GM19452 (cell line): ENCODE measurements at regions not wholly inside any gene's neighbourhood (a gene's known extent, or its start where the extent isn't known, plus 50 kb on each side); places are given as distances from the start of the nearest gene placed in this dataset.
"Not testable (repeated sequence)": the region's sequence is repeated elsewhere in the genome, so short reads cannot be mapped to it uniquely, and the experiment has no call there.

ENCODE experiments used
- ATAC-seq: cut with Tn5 transposase; IDR thresholded peaks from one replicate; pipeline ENCODE4 v1.9.1; 2021; ENCODE audit not compliant: unreplicated experiment

DNA sequence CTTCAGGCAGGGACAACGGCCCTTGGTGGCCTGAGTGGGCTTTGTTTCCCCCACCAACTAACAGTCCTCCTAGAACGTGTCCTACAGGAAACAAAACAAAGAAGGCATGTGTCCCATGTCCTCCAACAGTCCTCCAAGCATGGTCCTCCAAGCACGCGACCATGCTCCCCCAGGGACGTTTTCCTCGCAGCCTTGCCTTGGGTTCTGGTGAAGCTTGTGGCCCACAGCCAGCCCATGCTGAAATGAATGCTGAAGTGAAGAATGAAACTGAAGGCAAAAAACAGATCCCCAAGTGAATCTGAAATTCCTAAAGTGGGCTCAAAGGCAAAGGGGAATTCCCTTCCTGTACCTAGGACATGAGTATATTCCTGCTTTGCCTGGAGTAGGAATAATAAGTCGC lies 176.6 kb downstream of the JCAD start:
- no peak for ATAC-seq

- ATAC-seq, result no peak
These were observed 177.6 kb downstream of the JCAD start for GRCh38 chr10:29881811-29882210.

GRCh38 chr10:29881336-29881771 lies 178.0 kb downstream of the JCAD start:
- ATAC-seq, result no peak

- no peak for ATAC-seq
These were observed 178.5 kb downstream of the JCAD start for GRCh38 chr10:29880856-29881255.

DNA sequence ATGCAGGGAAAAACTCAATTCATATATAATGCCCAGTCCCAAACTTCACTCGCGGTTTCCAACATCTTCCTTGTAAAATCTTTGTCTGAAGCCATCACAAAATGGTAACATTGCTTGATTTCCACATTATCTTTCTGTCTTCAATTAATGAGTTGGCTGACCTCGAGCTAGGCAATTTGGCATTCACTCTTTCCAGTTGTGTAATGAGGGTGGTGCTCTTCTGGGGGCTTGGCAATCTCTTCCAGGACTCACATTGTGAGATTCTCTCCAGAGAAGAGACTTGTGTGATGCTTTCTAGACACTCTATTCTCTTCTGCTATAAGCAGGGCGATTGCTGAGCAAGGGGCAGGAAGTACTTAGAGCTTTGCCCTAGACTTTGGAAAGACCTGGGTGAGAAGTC lies 179.5 kb downstream of the JCAD start:
- ATAC-seq, result no peak

DNA sequence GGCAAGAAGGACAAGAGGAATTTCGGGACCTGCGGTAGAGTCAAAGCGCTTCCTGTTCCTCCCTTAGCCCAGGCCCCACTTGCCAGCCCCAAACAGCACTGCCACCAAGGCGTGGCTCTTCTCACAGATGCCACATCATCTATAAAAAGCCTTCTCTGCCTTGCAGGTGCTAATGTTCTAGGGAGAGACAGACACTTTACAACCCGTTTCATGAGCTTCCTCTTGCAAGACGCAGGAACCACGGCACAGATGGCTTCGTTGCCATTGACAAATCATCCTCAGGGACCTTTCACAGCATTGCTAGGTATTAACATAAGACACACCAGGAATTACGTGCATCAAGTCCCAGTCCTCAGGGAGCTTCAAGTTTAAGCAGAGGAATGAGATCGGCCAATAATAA lies 180.9 kb downstream of the JCAD start:
- no peak for ATAC-seq

DNA sequence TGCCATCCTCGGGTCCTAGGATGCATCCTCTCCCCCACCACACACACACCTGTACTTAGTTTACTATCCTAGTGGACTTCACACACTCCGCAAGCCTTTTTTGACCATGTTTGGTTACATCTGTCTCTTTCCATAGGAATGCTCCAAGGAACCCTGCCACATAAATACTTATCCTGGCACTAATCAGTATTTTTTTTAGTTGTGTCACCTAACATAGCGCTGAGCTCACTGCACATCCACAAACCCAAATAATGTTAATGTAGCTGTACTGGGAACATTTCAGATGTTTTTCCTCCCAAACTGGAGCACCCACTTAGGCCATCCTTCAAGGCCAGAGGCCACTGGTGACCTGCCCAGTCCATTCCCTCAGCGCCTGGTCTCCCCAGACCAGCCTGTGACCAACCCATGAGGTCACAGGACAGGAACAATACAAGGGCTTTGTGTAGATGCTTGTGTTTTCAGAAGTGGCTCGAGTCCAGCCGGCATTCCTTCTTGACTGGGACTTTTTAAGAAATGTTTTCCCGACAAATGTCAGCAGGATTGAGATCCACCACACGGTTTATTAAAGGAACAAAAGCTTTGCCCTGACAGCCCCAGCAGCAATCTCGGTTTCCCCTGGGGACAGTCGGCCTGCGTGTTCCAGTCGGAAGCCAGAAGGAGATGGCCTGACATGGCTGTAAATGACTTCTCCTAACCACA lies 181.4 kb downstream of the JCAD start:
- ATAC-seq, result no peak

GRCh38 chr10:29876008-29876555 lies 183.3 kb downstream of the JCAD start:
- ATAC-seq, result no peak

- no peak for ATAC-seq
These were observed 184.6 kb downstream of the JCAD start for GRCh38 chr10:29874606-29875269.

DNA sequence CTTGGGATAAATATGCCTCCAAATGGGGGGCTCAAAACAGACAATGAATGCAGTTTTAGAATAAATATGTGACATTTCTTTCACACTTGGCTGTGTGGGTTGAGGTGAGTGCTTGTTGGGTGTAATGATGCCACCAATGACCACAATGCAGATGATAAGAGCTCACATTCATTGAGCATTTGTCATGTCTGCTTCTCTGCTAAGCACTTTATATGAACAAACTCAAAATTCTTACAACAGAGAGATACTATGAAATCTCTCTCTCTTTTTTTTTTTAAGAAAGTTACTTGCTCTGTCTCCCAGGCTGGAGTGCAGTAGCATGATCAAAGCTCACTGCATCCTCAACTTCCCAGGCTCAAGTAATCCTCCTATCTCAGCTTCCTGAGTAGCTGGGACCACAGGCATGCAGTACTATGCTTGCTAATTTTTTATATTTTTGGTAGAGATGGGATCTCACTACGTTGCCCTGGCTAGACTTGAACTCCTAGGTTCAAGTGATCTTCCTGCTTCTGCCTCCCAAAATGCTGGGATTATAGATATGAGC lies 185.4 kb downstream of the JCAD start:
- no peak for ATAC-seq

GRCh38 chr10:29870522-29871044 lies 188.8 kb downstream of the JCAD start:
- no peak for ATAC-seq

- no peak for ATAC-seq
These were observed 189.8 kb downstream of the JCAD start for GRCh38 chr10:29869593-29869992.

- no peak for ATAC-seq
These were observed 193.0 kb downstream of the JCAD start for GRCh38 chr10:29866356-29866755.

DNA sequence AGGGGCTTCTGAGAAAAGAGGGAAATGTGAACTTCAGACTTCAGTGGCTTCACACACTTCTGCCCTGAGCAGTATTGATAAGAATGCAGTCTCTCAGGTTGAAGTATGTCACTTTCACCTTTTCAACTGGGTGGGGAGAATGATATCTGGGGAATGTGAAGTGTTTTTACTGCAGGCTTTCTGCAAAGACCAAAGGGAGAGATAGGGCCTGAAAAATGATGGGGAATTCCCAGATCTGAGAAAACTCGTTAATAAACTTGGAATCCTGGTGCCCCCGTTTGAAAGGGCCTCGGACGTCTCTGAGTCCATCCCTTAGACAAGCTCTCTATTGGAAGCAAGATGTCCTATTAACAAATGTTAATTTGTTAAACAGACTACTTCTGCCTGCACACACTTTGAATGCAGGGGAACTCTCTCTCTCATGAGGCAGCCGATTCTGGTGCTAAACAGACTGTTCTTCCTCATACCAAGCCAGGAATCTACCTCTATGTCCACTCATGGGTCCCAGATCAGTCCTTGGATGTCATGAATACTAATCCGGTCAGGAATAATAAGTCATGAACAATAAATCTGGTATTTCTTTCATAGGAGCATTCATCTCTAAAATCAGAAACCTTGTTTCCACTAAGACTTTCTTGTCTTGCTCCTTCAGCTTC lies 193.6 kb downstream of the JCAD start:
- no peak for ATAC-seq

DNA sequence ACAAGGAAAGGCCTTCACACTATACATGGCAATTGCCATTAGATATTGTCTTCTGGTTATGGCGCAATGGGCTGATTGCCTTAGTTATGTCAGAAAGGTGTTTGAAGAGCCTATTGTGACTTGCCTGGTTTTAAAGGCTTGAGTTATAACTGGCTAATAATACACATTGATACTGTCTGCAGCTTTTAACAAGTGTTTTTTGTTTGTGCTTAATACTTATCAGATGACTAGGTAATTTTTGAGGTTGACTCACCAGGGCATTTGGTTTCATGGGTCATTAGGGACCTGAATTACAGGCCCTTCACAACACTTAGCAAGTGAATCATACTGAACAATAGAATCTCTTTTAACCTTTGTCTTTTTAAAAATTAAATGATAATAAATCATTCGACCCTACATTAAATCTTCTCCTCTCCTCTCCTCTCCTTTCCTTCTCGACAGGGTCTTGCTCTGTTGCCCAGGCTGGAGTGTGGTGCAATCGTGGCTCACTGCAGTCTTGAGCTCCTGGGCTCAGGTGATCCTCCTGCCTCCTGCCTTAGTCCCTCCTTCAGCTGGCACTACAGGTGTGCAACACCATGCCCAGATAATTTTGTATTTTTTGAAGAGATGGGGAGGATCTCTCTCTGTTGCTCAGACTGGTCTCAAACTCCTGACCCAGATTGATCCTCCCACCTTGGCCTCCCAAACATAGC lies 196.3 kb downstream of the JCAD start:
- ATAC-seq, result no peak

DNA sequence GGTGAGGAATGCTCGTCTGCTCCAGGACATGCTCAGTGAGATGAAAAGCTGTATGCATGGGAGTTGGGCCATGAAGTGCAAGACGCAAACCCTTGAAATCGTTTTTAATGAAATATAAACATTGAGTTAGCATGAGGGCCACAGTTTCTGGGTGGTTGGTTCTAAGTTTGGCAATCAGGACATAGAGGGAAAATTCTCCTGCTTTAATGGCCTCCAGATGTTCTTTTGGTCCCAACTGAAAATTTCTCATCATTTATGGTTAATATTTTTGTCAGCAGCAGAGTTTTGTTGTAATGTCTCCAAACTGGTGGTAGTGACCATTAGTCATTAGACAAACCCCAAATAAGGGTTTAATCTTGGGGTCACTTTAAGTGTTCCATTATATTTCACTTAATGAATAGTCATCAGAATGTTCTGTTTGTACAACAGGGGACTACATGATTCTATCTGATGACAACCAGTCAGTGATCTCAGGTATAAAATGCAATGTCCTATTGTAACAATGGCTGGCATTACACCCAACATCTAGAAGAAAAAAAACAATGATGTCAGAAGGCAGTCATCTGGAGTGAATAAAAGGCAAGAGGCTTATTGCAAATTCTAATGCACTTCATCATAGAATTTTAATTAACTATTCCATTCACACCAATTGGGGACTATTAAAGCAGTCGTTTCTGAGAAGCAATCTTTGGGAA lies 197.4 kb downstream of the JCAD start:
- ATAC-seq, result no peak

DNA sequence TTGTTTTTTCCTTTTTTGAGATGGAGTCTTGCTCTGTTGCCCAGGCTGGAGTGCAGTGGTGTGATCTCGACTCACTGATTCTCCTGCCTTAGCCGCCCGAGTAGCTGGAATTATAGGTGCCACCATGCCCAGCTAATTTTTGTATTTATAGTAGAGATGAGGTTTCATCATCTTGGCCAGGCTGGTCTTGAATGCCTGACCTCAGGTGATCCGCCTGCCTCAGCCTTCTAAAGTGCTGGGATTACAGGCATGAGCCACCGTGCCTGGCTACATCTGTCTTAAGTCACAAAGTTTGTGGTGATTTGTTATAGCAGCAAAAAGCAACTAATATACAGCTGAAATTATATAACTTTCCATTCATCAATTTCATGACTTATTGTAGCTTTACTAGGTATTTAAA lies 198.2 kb downstream of the JCAD start:
- not testable (repeated sequence) for ATAC-seq

- ATAC-seq, result no peak
These were observed 199.2 kb downstream of the JCAD start for GRCh38 chr10:29860166-29860565.

GRCh38 chr10:29859521-29860130 lies 199.8 kb downstream of the JCAD start:
- ATAC-seq, result no peak
